CD14-positive monocyte (primary cell): ENCODE measurements at regions not wholly inside any gene's neighbourhood (a gene's known extent, or its start where the extent isn't known, plus 50 kb on each side); places are given as distances from the start of the nearest gene placed in this dataset.

Experiments used
- DNase-seq, 3 donors: peaks; one replicate each; pipeline ENCODE4 v3.0.0-alpha.2; 2011 to 2022
- H2AFZ ChIP-seq: 2 replicates; pipeline ENCODE4 v1.6.0; 2012; ENCODE audit warnings: mild to moderate bottlenecking, low read depth, low read length, inconsistent platforms; ENCODE audit not compliant: insufficient read depth, poor library complexity, severe bottlenecking
- H3K27ac ChIP-seq, 2 donors: 1 replicate in 1 of 2; 2 replicates in 1 of 2; pipeline ENCODE4 v1.5.1; 2012 to 2013; ENCODE audit warnings: low read length in 2 of 2, control low read depth in 1 of 2, inconsistent platforms in 1 of 2, low read depth in 1 of 2, mild to moderate bottlenecking in 1 of 2
- H3K27me3 ChIP-seq, 2 donors: one replicate each; pipeline versions ENCODE4 v1.6.0 to v1.6.1; 2011 to 2013; ENCODE audit warnings: low read length in 2 of 2; ENCODE audit not compliant: control insufficient read depth in 2 of 2, insufficient read depth in 2 of 2
- H3K36me3 ChIP-seq, 2 donors: replicated peaks in 1 of 2; 1 replicate in 1 of 2; 2 replicates in 1 of 2; pipeline versions ENCODE4 v1.5.1 to v1.6.1; 2012 to 2013; ENCODE audit warnings: low read length in 2 of 2, control low read depth in 1 of 2, inconsistent platforms in 1 of 2, mild to moderate bottlenecking in 1 of 2; ENCODE audit not compliant: insufficient read depth in 2 of 2, control insufficient read depth in 1 of 2
- H3K4me1 ChIP-seq, 2 donors: 1 replicate in 1 of 2; 2 replicates in 1 of 2; pipeline versions ENCODE4 v1.5.1 to v1.6.1; 2012 to 2013; ENCODE audit warnings: low read length in 2 of 2, control low read depth in 1 of 2, inconsistent platforms in 1 of 2, mild to moderate bottlenecking in 1 of 2, moderate library complexity in 1 of 2; ENCODE audit not compliant: insufficient read depth in 2 of 2, control insufficient read depth in 1 of 2
- H3K4me2 ChIP-seq: replicated peaks from 2 replicates; pipeline ENCODE3; 2012; ENCODE audit warnings: low read length, moderate library complexity, mild to moderate bottlenecking; ENCODE audit not compliant: poor library complexity, severe bottlenecking; ENCODE audit errors: extremely low read depth
- H3K4me3 ChIP-seq, 3 experiments: fragments of 200-600 bp in 1 of 3; sonication (generic) in 1 of 3; replicated peaks in 1 of 3; 1 replicate in 2 of 3; 2 replicates in 1 of 3; pipeline ENCODE4 v1.5.1; 2011 to 2013; ENCODE audit warnings: low read length in 3 of 3, mild to moderate bottlenecking in 3 of 3, control low read depth in 2 of 3, low read depth in 2 of 3, inconsistent platforms in 1 of 3, moderate library complexity in 1 of 3
- H3K79me2 ChIP-seq: 2 replicates; pipeline ENCODE4 v1.6.0; 2012; ENCODE audit warnings: mild to moderate bottlenecking, control low read depth, inconsistent platforms, low read length, moderate library complexity; ENCODE audit not compliant: insufficient read depth
- H3K9ac ChIP-seq: 2 replicates; pipeline ENCODE4 v1.6.0; 2017; ENCODE audit warnings: low read length, mild to moderate bottlenecking; ENCODE audit not compliant: insufficient read depth, poor library complexity, severe bottlenecking
- H3K9me3 ChIP-seq, 2 donors: replicated peaks in 1 of 2; 1 replicate in 1 of 2; 2 replicates in 1 of 2; pipeline versions ENCODE4 v1.5.1 to v1.6.1; 2012 to 2013; ENCODE audit warnings: low read length in 2 of 2, control low read depth in 1 of 2; ENCODE audit not compliant: control insufficient read depth in 1 of 2, insufficient read depth in 1 of 2
- H4K20me1 ChIP-seq: 2 replicates; pipeline ENCODE4 v1.6.0; 2012; ENCODE audit warnings: mild to moderate bottlenecking, low read length, control low read depth, moderate library complexity; ENCODE audit not compliant: insufficient read depth
- H3K27ac Mint-ChIP-seq, 7 donors: one replicate each; pipeline ENCODE4 v1.8.0; 2020; ENCODE audit warnings: mild to moderate bottlenecking in 7 of 7, mixed read lengths in 7 of 7, moderate library complexity in 6 of 7, inconsistent platforms in 2 of 7
- H3K27me3 Mint-ChIP-seq, 3 donors: one replicate each; pipeline ENCODE4 v1.8.0; 2021 to 2022; ENCODE audit warnings: low read depth in 3 of 3, mild to moderate bottlenecking in 3 of 3, mixed read lengths in 3 of 3, moderate library complexity in 3 of 3, inconsistent platforms in 1 of 3
- H3K36me3 Mint-ChIP-seq, 2 donors: one replicate each; pipeline ENCODE4 v1.8.0; 2020; ENCODE audit warnings: mixed read lengths in 2 of 2, inconsistent platforms in 1 of 2, mild to moderate bottlenecking in 1 of 2
- H3K4me1 Mint-ChIP-seq: one replicate; pipeline ENCODE4 v1.8.0; 2020; ENCODE audit warnings: mild to moderate bottlenecking, mixed read lengths
- H3K4me3 Mint-ChIP-seq, 2 donors: one replicate each; pipeline ENCODE4 v1.8.0; 2020; ENCODE audit warnings: mild to moderate bottlenecking in 2 of 2, mixed read lengths in 2 of 2, moderate library complexity in 1 of 2
- H3K9me3 Mint-ChIP-seq, 7 donors: one replicate each; pipeline ENCODE4 v1.8.0; 2020 to 2022; ENCODE audit warnings: mixed read lengths in 7 of 7, mild to moderate bottlenecking in 6 of 7, moderate library complexity in 6 of 7, inconsistent platforms in 2 of 7
- WGBS: methylation state at CpG from one replicate; pipeline ENCODE4 v1.1.5; 2013; ENCODE audit warnings: missing lambda C conversion rate; ENCODE audit not compliant: insufficient coverage; 5-methylcytosine and 5-hydroxymethylcytosine counted together
- intact Hi-C, 2 donors: fragments of 100-400 bp; cut with micrococcal nuclease; formaldehyde crosslinking; loops; one replicate each; pipeline versions ENCODE4 v1.15.0 to v1.15.1; 2023
- TF ChIP-seq, protein P1 (sequence below): fragments of 200-600 bp; IDR thresholded peaks from one replicate; pipeline ENCODE4 v1.8.0; 2022; ENCODE audit warnings: antibody characterized with exemption, mild to moderate bottlenecking

DNA sequence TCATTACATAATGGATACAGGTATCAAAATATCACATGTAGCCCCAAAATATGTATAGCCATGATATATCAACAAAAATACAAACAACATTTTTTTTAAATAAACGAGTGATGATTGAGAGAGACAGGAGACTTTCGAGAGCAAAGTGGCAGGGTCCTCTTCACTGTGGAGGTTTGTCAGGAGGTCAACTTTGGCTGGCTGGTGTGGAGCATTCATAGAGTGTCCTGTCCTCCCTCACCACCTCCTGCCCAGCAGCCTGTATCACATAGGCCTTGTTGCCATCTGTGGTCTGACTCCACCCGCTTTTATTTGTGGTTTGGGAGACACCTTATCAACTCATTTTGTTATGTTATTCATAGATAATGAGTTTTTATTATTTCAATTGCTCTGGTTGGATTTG, 206.9 kb downstream of the SYK start:
- no peaks in the 10 kb centered on the region for H4K20me1 ChIP-seq
- no peaks in the 10 kb centered on the region for H3K4me1 ChIP-seq
- no peaks in the 10 kb centered on the region for H3K79me2 ChIP-seq
- Mint-ChIP-seq H3K4me3 (no peak overlapping the region), H3K27ac (no peak overlapping the region), H3K27me3 (peaks cover 0 to 4% (median 2%) of the 10 kb centered on the region in 3 donors), H3K4me1 (no peaks in the 10 kb centered on the region), H3K36me3 (no peaks in the 10 kb centered on the region), H3K9me3 (peaks cover 6 to 18% (median 10%) of the 10 kb centered on the region in 7 donors)
- no peak overlapping the region for H2AFZ ChIP-seq
- H3K4me3 ChIP-seq: no peak overlapping the region
- WGBS: no CpG with 5 or more reads among the region's 3 CpGs
- TF ChIP-seq, protein P1, sequence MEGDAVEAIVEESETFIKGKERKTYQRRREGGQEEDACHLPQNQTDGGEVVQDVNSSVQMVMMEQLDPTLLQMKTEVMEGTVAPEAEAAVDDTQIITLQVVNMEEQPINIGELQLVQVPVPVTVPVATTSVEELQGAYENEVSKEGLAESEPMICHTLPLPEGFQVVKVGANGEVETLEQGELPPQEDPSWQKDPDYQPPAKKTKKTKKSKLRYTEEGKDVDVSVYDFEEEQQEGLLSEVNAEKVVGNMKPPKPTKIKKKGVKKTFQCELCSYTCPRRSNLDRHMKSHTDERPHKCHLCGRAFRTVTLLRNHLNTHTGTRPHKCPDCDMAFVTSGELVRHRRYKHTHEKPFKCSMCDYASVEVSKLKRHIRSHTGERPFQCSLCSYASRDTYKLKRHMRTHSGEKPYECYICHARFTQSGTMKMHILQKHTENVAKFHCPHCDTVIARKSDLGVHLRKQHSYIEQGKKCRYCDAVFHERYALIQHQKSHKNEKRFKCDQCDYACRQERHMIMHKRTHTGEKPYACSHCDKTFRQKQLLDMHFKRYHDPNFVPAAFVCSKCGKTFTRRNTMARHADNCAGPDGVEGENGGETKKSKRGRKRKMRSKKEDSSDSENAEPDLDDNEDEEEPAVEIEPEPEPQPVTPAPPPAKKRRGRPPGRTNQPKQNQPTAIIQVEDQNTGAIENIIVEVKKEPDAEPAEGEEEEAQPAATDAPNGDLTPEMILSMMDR: no peak
- peaks cover 8 to 10% of the 10 kb centered on the region in 2 donors for H3K9me3 ChIP-seq
- DNase-seq: no peak
- no peak overlapping the region for H3K27ac ChIP-seq
- no peaks in the 10 kb centered on the region for H3K36me3 ChIP-seq
- H3K9ac ChIP-seq: no peak overlapping the region
- H3K4me2 ChIP-seq: no peak overlapping the region
- H3K27me3 ChIP-seq: no peaks in the 10 kb centered on the region
- intact Hi-C loops: no loop called here

DNA sequence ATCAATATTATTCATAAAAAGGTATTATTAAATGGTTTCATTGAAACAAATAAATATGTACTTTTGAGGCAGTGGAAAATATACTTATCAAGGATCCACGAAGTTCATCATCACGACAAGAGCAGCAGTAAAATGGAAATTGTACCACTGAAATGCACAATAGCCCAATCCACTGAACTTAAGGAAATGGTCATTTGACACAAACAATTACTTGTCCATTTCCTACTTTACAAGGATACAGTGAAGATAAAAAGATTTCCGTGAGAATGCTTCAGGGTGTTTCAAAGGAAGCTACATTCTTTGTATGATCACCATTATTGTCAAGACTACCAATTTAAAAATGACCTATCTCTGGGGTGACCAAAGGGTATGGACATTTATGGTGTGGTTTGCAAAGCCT, 210.3 kb downstream of the SYK start:
- H3K27me3 Mint-ChIP-seq: peaks cover 0 to 5% (median 4%) of the 10 kb centered on the region in 3 donors
- no peaks in the 10 kb centered on the region for H3K4me1 Mint-ChIP-seq
- H3K4me1 ChIP-seq: no peaks in the 10 kb centered on the region
- no peaks in the 10 kb centered on the region for H3K36me3 Mint-ChIP-seq
- no peaks in the 10 kb centered on the region for H4K20me1 ChIP-seq
- no peak overlapping the region for H3K4me2 ChIP-seq
- no peak for DNase-seq
- H3K4me3 ChIP-seq: no peak overlapping the region
- intact Hi-C loops: no loop called here
- H3K9me3 Mint-ChIP-seq: peaks cover 6 to 19% (median 10%) of the 10 kb centered on the region in 7 donors
- H3K9ac ChIP-seq: no peak overlapping the region
- no peak overlapping the region for H2AFZ ChIP-seq
- TF ChIP-seq, protein P1: no peak
- no peaks in the 10 kb centered on the region for H3K79me2 ChIP-seq
- no peak overlapping the region for H3K27ac Mint-ChIP-seq
- no peaks in the 10 kb centered on the region for H3K27me3 ChIP-seq
- no peak overlapping the region for H3K4me3 Mint-ChIP-seq
- H3K36me3 ChIP-seq: no peaks in the 10 kb centered on the region
- no CpG with 5 or more reads among the region's 3 CpGs for WGBS
- H3K9me3 ChIP-seq: peaks cover 8 to 18% of the 10 kb centered on the region in 2 donors
- no peak overlapping the region for H3K27ac ChIP-seq
